ENCODE measurements at regions not wholly inside any gene's neighbourhood (a gene's known extent, or its start where the extent isn't known, plus 50 kb on each side); places are given as distances from the start of the nearest gene placed in this dataset.
"Not testable (repeated sequence)": the region's sequence is repeated elsewhere in the genome, so short reads cannot be mapped to it uniquely, and the experiment has no call there.

DNA sequence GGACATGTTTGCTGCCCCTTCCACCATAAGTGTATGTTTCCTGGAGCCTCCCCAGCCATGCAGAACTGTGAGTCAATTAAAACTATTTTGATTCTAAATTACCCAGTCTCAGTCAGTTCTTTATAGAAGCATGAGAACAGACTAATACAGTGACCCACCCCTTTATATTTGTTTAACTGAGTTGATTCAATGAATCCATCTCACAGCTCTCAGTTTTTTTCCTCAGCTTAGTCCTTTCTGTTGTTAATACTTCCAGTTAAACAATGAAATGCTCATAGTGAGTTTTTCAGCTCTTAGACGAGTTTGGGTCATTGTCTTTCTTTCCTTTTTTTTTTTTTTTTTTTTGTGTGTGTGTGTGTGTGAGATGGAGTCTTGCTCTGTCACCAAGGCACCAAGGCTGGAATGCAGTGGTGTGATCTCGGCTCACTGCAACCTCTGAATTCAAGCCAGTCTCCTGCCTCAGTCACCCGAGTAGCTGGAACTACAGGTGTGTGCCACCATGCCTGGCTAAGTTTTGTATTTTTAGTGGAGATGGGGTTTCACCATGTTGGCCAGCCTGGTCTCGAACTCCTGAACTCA, 627.4 kb downstream of the SPATA31A7 start:
- intact Hi-C loops (cut with DNase I); H3K36me3 ChIP-seq (replicated peaks in 1 of 2); H3K4me1 ChIP-seq (replicated peaks in 1 of 2); H3K27ac ChIP-seq; H3K4me3 ChIP-seq; H3K27me3 ChIP-seq; DNase-seq; H3K9me3 ChIP-seq (replicated peaks in 1 of 3): not testable (repeated sequence)
- WGBS, 4 donors, result 67% methylated on average over 1 of the region's 4 CpGs; no CpG with 5 or more reads in 3 of the 4 donors

DNA sequence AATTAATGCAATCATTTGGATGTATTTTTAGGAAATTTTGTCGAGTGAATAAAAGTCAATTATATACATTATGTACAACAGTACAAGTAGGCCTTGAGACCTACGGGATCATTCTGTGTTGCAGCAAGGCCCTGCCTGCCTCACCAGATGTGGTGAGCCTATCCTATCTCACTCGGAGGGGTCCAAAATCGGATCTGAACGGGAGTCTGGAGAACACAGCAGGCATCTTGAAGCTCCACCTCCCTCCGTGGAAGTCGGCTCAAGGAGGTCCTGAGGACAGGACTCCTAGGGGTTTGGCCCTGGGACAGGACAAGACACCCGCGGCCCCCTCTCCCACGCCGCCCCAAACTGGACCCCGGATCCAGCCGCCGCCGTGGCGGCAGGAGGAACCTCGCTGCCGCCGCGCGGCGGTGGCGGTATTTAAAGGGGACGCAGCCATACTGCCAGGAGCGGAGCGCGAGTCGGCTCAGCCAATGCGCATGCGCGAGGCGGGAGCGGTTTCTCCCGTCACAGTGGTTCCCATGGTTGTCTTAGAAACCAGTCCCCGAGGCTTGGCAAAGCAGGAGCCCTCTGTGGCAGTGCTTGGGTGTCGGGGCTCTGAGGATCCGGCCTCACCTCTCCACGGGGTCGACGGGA, 663.9 kb downstream of the SPATA31A7 start:
- H3K27ac ChIP-seq; H3K9me3 ChIP-seq (replicated peaks in 1 of 3); H3K4me1 ChIP-seq (replicated peaks in 1 of 2); intact Hi-C loops (cut with DNase I); H3K36me3 ChIP-seq (replicated peaks in 1 of 2); H3K27me3 ChIP-seq: not testable (repeated sequence)
- 0 to 1% (median 0%) methylated on average over 11 to 13 of the region's 40 CpGs; no CpG with 5 or more reads in 1 of the 4 donors for WGBS, 4 donors
- peak; percentile 84 to 98 (median 87) for DNase-seq
- H3K4me3 ChIP-seq, result peak overlapping the region in 2 of 4 donors; percentile 32

DNA sequence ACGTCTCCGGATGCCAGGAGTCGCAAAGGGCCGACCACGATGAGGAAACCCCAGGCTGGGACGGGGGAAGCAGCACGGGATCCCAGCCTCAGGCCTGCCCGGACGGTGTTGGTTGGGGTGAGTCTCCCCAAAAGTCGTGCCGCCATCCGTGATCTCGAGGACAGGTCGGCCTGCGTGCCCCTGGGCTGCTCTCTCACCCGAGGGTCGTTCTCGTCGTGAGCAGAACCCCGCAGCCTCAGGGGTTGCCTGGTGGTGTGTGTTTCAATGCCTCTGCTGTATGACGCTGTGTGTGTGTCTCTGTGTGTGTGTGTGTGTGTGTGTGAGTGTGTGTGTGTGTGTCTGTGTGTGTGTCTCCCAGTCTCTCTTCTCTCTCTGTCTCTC, 664.4 kb downstream of the SPATA31A7 start:
- H3K9me3 ChIP-seq (replicated peaks in 1 of 3); intact Hi-C loops (cut with DNase I); H3K27me3 ChIP-seq; H3K36me3 ChIP-seq (replicated peaks in 1 of 2); H3K4me1 ChIP-seq (replicated peaks in 1 of 2); H3K27ac ChIP-seq: not testable (repeated sequence)
- peak in 4 of 7 donors; percentile 3 to 46 (median 10) for DNase-seq
- 28 to 42% methylated on average over 6 to 7 of the region's 21 CpGs; no CpG with 5 or more reads in 2 of the 4 donors for WGBS, 4 donors
- H3K4me3 ChIP-seq, result peak overlapping the region in 2 of 4 donors; percentile 32

DNA sequence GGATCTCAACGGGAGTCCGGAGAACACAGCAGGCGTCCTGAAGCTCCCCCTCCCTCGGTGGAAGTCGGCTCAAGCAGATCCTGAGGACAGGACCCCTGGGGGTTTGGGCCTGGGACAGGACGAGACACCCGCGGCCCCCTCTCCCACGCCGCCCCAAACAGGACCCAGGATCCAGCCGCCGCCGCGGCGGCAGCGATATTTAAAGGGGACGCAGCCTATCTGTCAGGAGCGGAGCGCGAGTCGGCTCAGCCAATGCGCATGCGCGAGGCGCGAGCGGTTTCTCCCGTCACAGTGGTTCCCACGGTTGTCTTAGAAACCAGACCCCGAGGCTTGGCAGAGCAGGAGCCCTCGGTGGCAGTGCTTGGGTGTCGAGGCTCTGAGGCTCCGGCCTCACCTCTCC, 666.4 kb downstream of the SPATA31A7 start:
- H3K27ac ChIP-seq; H3K27me3 ChIP-seq; H3K9me3 ChIP-seq (replicated peaks in 1 of 3); H3K36me3 ChIP-seq (replicated peaks in 1 of 2); H3K4me3 ChIP-seq; intact Hi-C loops (cut with DNase I); DNase-seq; H3K4me1 ChIP-seq (replicated peaks in 1 of 2): not testable (repeated sequence)
- WGBS, 4 donors, result no CpG with 5 or more reads among the region's 33 CpGs

DNA sequence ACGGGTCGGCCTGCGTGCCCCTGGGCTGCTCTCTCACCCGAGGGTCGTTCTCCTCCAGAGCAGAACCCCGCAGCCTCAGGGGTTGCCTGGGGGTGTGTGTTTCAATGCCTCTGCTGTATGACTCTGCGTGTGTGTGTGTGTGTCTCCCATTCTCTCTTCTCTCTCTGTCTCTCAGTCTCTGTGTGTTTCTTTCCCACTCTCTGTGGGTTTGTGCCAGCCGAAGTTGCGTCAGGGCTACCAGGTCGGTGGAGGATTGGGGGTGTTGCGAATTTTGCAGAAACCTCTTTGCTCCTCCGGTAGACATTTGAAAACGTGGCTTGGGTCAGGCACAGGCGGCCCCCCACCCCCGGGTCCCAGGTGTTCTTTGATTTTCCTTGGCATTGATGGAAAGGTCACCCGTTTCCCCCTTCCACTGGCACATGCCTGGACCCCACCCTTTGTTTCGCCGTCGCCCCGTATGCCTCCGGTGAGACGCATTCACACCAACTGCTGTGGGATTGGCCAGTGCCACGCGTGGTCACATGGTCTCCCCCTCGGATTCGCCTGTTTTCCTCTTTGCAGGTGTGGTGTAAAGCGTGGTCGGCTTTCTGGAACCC, 667.1 kb downstream of the SPATA31A7 start:
- H3K4me1 ChIP-seq (replicated peaks in 1 of 2); H3K4me3 ChIP-seq; H3K9me3 ChIP-seq (replicated peaks in 1 of 3); intact Hi-C loops (cut with DNase I); H3K36me3 ChIP-seq (replicated peaks in 1 of 2); H3K27ac ChIP-seq; H3K27me3 ChIP-seq: not testable (repeated sequence)
- DNase-seq, result peak in 5 of 7 donors; percentile 0 to 68 (median 11)
- WGBS, 4 donors, result 12 to 47% (median 44%) methylated on average over 4 to 8 of the region's 28 CpGs; no CpG with 5 or more reads in 1 of the 4 donors

DNA sequence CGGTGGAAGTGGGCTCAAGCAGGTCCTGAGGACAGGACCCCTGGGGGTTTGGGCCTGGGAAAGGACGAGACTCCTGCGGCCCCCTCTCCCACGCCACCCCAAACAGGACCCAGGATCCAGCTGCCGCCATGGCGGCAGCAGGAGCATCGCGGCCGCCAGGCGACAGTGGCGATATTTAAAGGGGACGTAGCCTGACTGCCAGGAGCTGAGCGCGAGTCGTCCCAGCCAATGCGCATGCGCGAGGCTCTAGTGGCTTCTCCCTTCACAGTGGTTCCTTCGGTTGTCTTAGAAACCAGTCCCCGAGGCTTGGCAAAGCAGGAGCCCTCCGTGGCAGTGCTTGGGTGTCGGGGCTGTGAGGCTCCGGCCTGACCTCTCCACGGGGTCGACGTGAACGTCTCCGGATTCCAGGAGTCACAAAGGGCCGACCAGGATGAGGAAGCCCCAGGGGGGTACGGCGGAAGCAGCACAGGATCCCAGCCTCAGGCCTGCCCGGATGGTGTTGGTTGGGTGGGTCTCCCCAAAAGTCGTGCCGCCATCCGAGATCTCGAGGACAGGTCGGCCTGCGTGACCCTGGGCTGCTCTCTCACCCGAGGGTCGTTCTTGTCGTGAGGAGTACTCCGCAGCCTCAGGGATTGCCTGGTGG, 668.0 kb downstream of the SPATA31A7 start:
- H3K9me3 ChIP-seq (replicated peaks in 1 of 3); DNase-seq; H3K27ac ChIP-seq; H3K36me3 ChIP-seq (replicated peaks in 1 of 2); H3K4me3 ChIP-seq; intact Hi-C loops (cut with DNase I); H3K27me3 ChIP-seq; H3K4me1 ChIP-seq (replicated peaks in 1 of 2): not testable (repeated sequence)
- WGBS, 4 donors, result no CpG with 5 or more reads among the region's 42 CpGs

DNA sequence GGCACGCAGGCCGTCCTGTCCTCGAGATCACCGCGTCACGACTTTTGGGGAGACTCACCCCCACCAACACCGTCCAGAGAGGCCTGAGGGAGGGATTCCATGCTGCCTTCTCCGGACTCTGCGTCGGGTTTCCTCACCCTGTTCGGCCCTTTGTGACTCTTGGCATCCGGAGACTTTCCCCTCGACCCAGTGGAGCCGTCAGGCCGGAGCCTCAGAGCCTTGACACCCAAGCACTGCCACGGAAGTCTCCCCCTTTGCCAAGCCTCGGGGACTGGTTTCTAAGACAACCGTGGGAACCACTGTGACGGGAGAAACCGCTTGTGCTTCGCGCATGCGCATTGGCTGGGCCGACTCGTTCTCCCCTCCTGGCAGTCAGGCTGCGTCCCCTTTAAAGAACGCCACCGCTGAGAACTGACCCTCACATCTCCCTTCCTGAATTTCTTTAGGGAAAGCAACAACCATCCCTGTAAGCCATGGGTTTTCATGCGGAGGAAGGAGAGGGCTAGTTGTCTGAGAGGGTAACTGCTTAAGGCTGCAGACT, 672.7 kb downstream of the SPATA31A7 start:
- DNase-seq, result peak; percentile 65 to 95 (median 81)

DNA sequence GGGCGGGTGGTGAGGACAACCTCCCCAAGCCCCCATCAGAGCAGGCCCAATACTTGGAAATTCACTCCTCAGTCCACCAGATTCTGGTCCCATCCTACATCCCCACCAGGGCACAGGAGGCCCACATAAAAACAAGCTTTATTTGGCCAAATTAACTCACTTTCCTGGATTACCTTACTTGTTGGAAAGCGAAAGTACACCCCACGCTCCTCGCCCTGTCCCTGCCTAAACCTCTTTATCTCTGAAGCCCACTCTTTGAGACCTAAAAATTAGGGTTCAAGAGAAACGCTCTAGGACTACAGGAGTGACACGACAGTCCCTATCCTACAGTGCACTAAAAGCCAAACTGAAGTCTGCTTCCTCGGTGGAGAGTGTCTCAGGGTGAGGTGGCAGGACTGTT, 674.6 kb downstream of the SPATA31A7 start:
- peak in 2 of 7 donors; percentile 5 to 25 for DNase-seq
- 81 to 93% (median 89%) methylated on average over 4 to 5 of the region's 7 CpGs for WGBS, 4 donors
- H3K27me3 ChIP-seq; H3K36me3 ChIP-seq (replicated peaks in 1 of 2); H3K4me1 ChIP-seq (replicated peaks in 1 of 2); H3K27ac ChIP-seq; intact Hi-C loops (cut with DNase I); H3K4me3 ChIP-seq; H3K9me3 ChIP-seq (replicated peaks in 1 of 3): not testable (repeated sequence)

More for the DNA sequence above, 672.7 kb downstream of the SPATA31A7 start:
- H3K4me1 ChIP-seq (replicated peaks in 1 of 2); H3K27me3 ChIP-seq; H3K9me3 ChIP-seq (replicated peaks in 1 of 3); H3K27ac ChIP-seq; H3K36me3 ChIP-seq (replicated peaks in 1 of 2); H3K4me3 ChIP-seq; intact Hi-C loops (cut with DNase I): not testable (repeated sequence)
- 10 to 86% (median 17%) methylated on average over 11 of the region's 29 CpGs; no CpG with 5 or more reads in 1 of the 4 donors for WGBS, 4 donors

DNA sequence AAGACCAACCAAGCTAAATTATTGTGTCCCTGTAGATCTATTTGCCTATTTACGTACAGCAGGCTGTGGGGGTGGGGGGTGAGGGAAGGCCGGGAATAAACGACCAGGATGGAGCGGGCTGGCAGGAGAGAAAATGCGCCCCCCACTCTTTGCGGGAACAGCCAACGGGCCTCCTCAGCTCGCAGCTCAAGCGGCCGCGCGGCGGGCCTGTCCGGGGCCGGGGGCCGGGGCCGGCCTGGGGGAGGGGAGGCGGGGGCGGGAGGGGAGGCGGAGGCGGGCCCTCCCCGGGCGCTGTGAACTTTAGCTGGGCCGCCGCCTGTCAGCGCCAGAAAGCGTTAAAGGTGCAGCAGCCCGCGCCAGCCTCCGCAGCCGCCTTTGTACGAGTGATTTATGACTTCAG, 679.1 kb downstream of the SPATA31A7 start:
- H3K27me3 ChIP-seq; H3K9me3 ChIP-seq (replicated peaks in 1 of 3); H3K27ac ChIP-seq; DNase-seq; H3K4me3 ChIP-seq; intact Hi-C loops (cut with DNase I); H3K36me3 ChIP-seq (replicated peaks in 1 of 2); H3K4me1 ChIP-seq (replicated peaks in 1 of 2): not testable (repeated sequence)
- WGBS, 4 donors, result no CpG with 5 or more reads among the region's 32 CpGs

DNA sequence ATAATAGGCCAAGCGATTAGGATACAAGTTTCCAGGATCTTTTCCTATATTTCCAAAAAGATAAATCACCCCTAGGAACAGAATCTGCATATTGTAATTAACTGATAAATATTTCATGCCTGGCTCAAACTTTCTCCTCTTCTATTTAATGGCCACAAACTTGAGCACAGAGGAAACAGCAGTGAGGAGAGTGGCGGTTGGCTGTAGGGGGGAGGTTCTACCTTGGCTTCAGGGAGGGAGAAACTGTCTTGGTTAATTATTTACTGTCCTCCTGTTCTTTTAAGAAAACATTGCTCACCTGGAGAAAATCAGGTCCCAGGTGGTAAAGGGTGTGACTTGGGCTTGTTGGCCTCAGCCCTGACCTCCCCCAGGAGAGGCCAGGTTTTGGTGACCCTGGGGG, 682.5 kb downstream of the SPATA31A7 start:
- peak in 1 of 7 donors; percentile 2 for DNase-seq
- H3K4me3 ChIP-seq; H3K36me3 ChIP-seq (replicated peaks in 1 of 2); intact Hi-C loops (cut with DNase I); H3K27me3 ChIP-seq; H3K9me3 ChIP-seq (replicated peaks in 1 of 3); H3K27ac ChIP-seq; H3K4me1 ChIP-seq (replicated peaks in 1 of 2): not testable (repeated sequence)
- 92 to 100% (median 94%) methylated on average over 1 of the region's 2 CpGs for WGBS, 4 donors

All from adrenal gland (tissue), 9 donors.